H1 (cell line): ENCODE measurements at regions not wholly inside any gene's neighbourhood (a gene's known extent, or its start where the extent isn't known, plus 50 kb on each side); places are given as distances from the start of the nearest gene placed in this dataset.

Source experiments
- CBX5 ChIP-seq: fragments of 300-800, 300-1000 bp; sonication (generic); IDR thresholded peaks from 2 replicates; pipeline ENCODE4 v1.7.1; 2016; ENCODE audit warnings: antibody characterized with exemption, low read length, low read depth
- EZH2 ChIP-seq: fragments of 200-600 bp; sonication (generic); IDR thresholded peaks from 2 replicates; pipeline ENCODE4 v1.7.1; 2012; ENCODE audit warnings: low read depth, mild to moderate bottlenecking, moderate library complexity, low read length, inconsistent platforms; ENCODE audit not compliant: severe bottlenecking
- GABPA ChIP-seq: IDR thresholded peaks from 2 replicates; pipeline ENCODE4 v1.6.1; 2011; ENCODE audit warnings: mild to moderate bottlenecking, low read length, moderate library complexity, borderline replicate concordance; ENCODE audit not compliant: insufficient read depth
- HDAC6 ChIP-seq: IDR thresholded peaks from one replicate; pipeline ENCODE4 v1.7.1; 2012; ENCODE audit warnings: low read depth, mild to moderate bottlenecking, inconsistent platforms, low read length, moderate library complexity
- JUND ChIP-seq: IDR thresholded peaks from 2 replicates; pipeline ENCODE4 v1.6.1; 2011; ENCODE audit warnings: mild to moderate bottlenecking, improper control_type of control experiment, low read length
- RBBP5 ChIP-seq: IDR thresholded peaks from 2 replicates; pipeline ENCODE4 v1.7.1; 2012; ENCODE audit warnings: low read depth, mild to moderate bottlenecking, inconsistent platforms, low read length, moderate library complexity, borderline replicate concordance
- RFX5 ChIP-seq: IDR thresholded peaks from 2 replicates; pipeline ENCODE4 v1.6.1; 2011; ENCODE audit warnings: low read depth, low read length, improper control_type of control experiment, borderline replicate concordance
- RXRA ChIP-seq: IDR thresholded peaks from 2 replicates; pipeline ENCODE4 v1.6.1; 2011; ENCODE audit warnings: low read depth, mild to moderate bottlenecking, low read length, moderate library complexity; ENCODE audit not compliant: insufficient read depth
- SIN3A ChIP-seq, 2 experiments: IDR thresholded peaks in 1 of 2; conservative IDR thresholded peaks in 1 of 2; 2 replicates each; pipeline ENCODE4 v1.6.1; 2011 to 2012; ENCODE audit warnings: low read length in 2 of 2, improper control_type of control experiment in 1 of 2, low read depth in 1 of 2, mild to moderate bottlenecking in 1 of 2
- SIX5 ChIP-seq: IDR thresholded peaks from 2 replicates; pipeline ENCODE4 v1.6.1; 2011; ENCODE audit warnings: mild to moderate bottlenecking, low read depth, low read length
- TBP ChIP-seq: IDR thresholded peaks from 2 replicates; pipeline ENCODE4 v1.6.1; 2011; ENCODE audit warnings: low read depth, low read length, improper control_type of control experiment
- TCF12 ChIP-seq: IDR thresholded peaks from 2 replicates; pipeline ENCODE4 v1.6.1; 2011; ENCODE audit warnings: low read depth, mild to moderate bottlenecking, low read length
- ZNF274 ChIP-seq: IDR thresholded peaks from 2 replicates; pipeline ENCODE4 v1.7.0; 2012; ENCODE audit warnings: low read length, borderline replicate concordance; ENCODE audit errors: extremely low read depth
- TF ChIP-seq, protein P1 (sequence below), 3 experiments: IDR thresholded peaks; 1 replicate in 2 of 3; 2 replicates in 1 of 3; pipeline versions ENCODE4 v1.5.1 to v1.6.1; 2011; ENCODE audit warnings: low read length in 3 of 3, mild to moderate bottlenecking in 3 of 3, inconsistent platforms in 2 of 3, low read depth in 1 of 3, moderate library complexity in 1 of 3; ENCODE audit not compliant: insufficient read depth in 1 of 3; ENCODE audit errors: control extremely low read depth in 1 of 3

DNA sequence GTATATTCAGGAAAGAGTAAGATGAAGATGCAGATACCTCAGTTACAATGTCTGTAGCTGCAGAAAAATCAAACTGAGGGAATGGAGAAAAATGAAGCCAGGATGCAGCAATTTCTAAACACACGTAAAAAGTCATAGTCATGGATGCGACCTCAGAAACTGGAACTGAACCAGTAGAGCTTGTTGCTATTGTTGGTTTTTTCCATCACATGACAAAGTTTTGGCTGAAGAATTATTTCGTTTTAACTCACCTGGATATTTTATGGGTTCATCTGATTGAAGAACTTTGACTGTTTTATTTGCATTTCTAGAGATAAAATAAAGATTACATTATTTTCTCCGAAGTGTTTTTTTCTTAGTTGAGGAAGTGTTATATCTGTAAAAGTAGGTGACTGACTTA is 591.2 kb downstream of the ZBBX start:
- TF ChIP-seq CBX5 (no peak), SIN3A (conservative IDR thresholded peaks at IDR 0.05 in 1 of 2, IDR thresholded peaks at IDR 0.05 in 1 of 2; ENCODE audit: low read depth in 1 of 2, low read length in 2 of 2) (no peak), RXRA (no peak), RFX5 (no peak), SIX5 (no peak), RBBP5 (no peak), HDAC6 (no peak), TBP (no peak), TCF12 (no peak), ZNF274 (no peak), EZH2 (no peak), JUND (no peak), GABPA (no peak)
- TF ChIP-seq, protein P1, sequence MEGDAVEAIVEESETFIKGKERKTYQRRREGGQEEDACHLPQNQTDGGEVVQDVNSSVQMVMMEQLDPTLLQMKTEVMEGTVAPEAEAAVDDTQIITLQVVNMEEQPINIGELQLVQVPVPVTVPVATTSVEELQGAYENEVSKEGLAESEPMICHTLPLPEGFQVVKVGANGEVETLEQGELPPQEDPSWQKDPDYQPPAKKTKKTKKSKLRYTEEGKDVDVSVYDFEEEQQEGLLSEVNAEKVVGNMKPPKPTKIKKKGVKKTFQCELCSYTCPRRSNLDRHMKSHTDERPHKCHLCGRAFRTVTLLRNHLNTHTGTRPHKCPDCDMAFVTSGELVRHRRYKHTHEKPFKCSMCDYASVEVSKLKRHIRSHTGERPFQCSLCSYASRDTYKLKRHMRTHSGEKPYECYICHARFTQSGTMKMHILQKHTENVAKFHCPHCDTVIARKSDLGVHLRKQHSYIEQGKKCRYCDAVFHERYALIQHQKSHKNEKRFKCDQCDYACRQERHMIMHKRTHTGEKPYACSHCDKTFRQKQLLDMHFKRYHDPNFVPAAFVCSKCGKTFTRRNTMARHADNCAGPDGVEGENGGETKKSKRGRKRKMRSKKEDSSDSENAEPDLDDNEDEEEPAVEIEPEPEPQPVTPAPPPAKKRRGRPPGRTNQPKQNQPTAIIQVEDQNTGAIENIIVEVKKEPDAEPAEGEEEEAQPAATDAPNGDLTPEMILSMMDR (IDR thresholded peaks at IDR 0.05; ENCODE audit: control extremely low read depth in 1 of 3, insufficient read depth in 1 of 3, low read depth in 1 of 3, low read length in 3 of 3) = no peak
